ENCODE measurements at regions not wholly inside any gene's neighbourhood (a gene's known extent, or its start where the extent isn't known, plus 50 kb on each side); places are given as distances from the start of the nearest gene placed in this dataset.

GRCh38 chr7:85714951-85715350, 528.1 kb upstream of the SEMA3D start:
- no peaks in the 10 kb centered on the region for H3K36me3 ChIP-seq
- no peaks in the 10 kb centered on the region for H3K27me3 ChIP-seq (ENCODE audit: insufficient read depth, low read depth, severe bottlenecking)
- no peaks in the 10 kb centered on the region for H3K9me3 ChIP-seq (ENCODE audit: severe bottlenecking)
- TF ChIP-seq CTCF (IDR thresholded peaks at IDR 0.05; ENCODE audit: low read depth, low read length): no peak
- H3K4me3 ChIP-seq (ENCODE audit: low read depth, low read length): no peak overlapping the region
- no peak overlapping the region for H3K27ac ChIP-seq
- DNase-seq: no peak

DNA sequence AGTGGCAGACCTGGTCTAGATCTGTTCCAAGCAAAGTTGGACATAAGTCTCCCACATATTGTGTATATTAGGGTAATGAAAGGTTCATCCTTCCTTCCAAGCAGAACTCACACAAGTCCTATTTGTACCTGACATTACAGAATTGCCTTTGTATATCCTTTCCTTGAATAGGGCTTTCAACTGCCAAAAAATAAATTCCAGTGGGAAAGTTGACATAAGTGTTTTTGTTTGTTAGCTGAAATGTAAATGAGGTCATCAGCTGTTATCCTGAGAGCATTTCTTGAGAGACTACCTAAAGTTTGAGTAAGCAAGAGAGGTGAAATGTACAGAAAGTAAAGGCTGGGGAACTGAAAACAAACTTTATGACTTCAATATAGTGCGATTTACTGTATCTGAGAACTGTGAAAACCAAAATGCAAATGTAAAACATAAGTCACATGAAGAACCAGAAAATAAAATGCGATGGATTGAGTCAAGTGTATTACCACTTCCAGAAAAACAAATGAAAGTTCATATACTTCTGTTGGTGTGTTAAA, 527.3 kb upstream of the SEMA3D start:
- no peaks in the 10 kb centered on the region for H3K36me3 ChIP-seq
- H3K9me3 ChIP-seq (ENCODE audit: severe bottlenecking): no peaks in the 10 kb centered on the region
- no peak overlapping the region for H3K27ac ChIP-seq
- H3K27me3 ChIP-seq (ENCODE audit: insufficient read depth, low read depth, severe bottlenecking): no peaks in the 10 kb centered on the region
- no peak for DNase-seq
- TF ChIP-seq CTCF (IDR thresholded peaks at IDR 0.05; ENCODE audit: low read depth, low read length): no peak
- no peak overlapping the region for H3K4me3 ChIP-seq (ENCODE audit: low read depth, low read length)

DNA sequence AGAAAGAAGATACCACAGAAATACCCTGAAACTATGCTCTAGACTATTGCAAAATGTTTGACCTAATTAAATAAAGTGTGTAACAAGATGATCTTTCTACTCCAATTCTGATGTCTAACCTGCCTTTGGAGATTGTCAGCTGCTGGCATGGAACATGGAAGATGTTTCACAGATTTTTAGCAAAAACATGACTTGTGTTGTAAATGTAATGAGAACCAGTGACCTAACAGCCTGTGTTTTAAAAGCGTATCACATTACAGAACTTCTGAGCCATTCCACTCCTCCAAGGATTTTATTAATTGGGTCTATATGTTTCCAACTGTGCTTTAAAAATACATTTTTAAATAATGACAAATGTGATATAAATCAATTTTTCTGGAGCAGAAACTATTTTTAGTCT, 526.3 kb upstream of the SEMA3D start:
- Histone ChIP-seq H3K4me3 (ENCODE audit: low read depth, low read length) (no peak overlapping the region), H3K36me3 (no peaks in the 10 kb centered on the region), H3K27ac (no peak overlapping the region), H3K27me3 (ENCODE audit: insufficient read depth, low read depth, severe bottlenecking) (no peaks in the 10 kb centered on the region), H3K9me3 (ENCODE audit: severe bottlenecking) (no peaks in the 10 kb centered on the region)
- DNase-seq: no peak
- no peak for TF ChIP-seq CTCF (IDR thresholded peaks at IDR 0.05; ENCODE audit: low read depth, low read length)

- no peak for TF ChIP-seq CTCF (IDR thresholded peaks at IDR 0.05; ENCODE audit: low read depth, low read length)
- no peaks in the 10 kb centered on the region for H3K36me3 ChIP-seq
- no peak overlapping the region for H3K4me3 ChIP-seq (ENCODE audit: low read depth, low read length)
- no peak overlapping the region for H3K27ac ChIP-seq
- DNase-seq: no peak
- no peaks in the 10 kb centered on the region for H3K9me3 ChIP-seq (ENCODE audit: severe bottlenecking)
- H3K27me3 ChIP-seq (ENCODE audit: insufficient read depth, low read depth, severe bottlenecking): no peaks in the 10 kb centered on the region
Observed at GRCh38 chr7:85711894-85712293, 525.0 kb upstream of the SEMA3D start.

- no peak overlapping the region for H3K27ac ChIP-seq
- no peaks in the 10 kb centered on the region for H3K36me3 ChIP-seq
- H3K27me3 ChIP-seq (ENCODE audit: insufficient read depth, low read depth, severe bottlenecking): no peaks in the 10 kb centered on the region
- no peaks in the 10 kb centered on the region for H3K9me3 ChIP-seq (ENCODE audit: severe bottlenecking)
- H3K4me3 ChIP-seq (ENCODE audit: low read depth, low read length): no peak overlapping the region
- TF ChIP-seq CTCF (IDR thresholded peaks at IDR 0.05; ENCODE audit: low read depth, low read length): no peak
- DNase-seq: no peak
Observed at GRCh38 chr7:85710960-85711359, 524.1 kb upstream of the SEMA3D start.

DNA sequence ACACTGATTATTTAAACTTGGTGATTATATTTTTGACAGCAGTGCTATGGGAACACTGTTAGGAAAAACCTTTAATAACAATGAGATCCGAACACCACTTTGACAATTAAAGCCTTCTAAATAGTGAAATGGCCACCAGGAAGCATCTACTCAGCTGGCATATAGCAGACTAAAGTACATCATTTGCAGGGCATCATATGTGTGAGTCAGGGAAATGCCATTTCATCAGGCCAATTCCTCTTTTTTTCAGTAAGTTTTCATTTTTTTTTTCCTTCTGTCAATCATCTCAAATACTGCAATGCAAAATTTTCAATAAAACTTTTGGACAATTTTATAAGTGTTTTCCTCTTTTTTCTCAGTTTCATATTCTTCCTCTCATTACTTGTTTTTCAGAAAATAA, 521.4 kb upstream of the SEMA3D start:
- Histone ChIP-seq H3K9me3 (ENCODE audit: severe bottlenecking) (no peaks in the 10 kb centered on the region), H3K4me3 (ENCODE audit: low read depth, low read length) (no peak overlapping the region), H3K27ac (no peak overlapping the region), H3K36me3 (no peaks in the 10 kb centered on the region), H3K27me3 (ENCODE audit: insufficient read depth, low read depth, severe bottlenecking) (no peaks in the 10 kb centered on the region)
- DNase-seq: no peak
- TF ChIP-seq CTCF (IDR thresholded peaks at IDR 0.05; ENCODE audit: low read depth, low read length): no peak
